ENCODE measurements at regions not wholly inside any gene's neighbourhood (a gene's known extent, or its start where the extent isn't known, plus 50 kb on each side); places are given as distances from the start of the nearest gene placed in this dataset.

DNA sequence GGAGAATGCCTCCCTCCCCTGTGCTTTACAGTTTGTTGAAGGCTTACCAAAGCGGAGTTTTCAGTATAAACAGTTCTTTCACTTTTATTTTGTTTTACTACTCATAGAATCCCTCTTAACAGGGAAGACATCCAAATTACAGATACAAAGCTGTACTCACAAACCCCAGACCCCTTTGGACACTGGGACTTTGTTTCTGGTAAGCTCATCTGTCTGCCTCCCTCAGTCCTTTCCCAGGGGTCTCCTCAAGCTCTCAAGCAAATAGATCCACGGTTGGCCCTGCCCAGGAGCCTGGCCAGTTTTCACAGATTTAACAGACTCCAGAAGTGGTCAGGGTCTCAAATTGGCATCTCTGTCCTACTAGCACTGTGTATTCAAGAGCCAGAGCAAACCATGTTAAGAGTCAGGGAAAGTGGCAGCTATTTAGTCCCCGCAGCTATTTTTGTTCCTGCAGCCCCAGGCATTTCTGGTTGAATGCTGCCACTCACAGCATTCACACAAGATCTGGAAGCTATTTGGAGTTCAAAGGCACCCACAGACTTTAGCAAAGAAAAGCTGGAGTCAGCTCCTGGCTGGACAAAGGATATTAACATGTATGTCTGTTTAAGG lies 54.2 kb downstream of the TMEM100 start:
- intact Hi-C loops (cut with DNase I) = no loop called here
- H3K27ac ChIP-seq (ENCODE audit: low read length) = no peak overlapping the region
- peak in 1 of 2 donors; percentile 42 for ATAC-seq
- no peak overlapping the region for H3K4me3 ChIP-seq (ENCODE audit: low read length)
- 59% methylated on average over 3 of the region's 3 CpGs for WGBS
- DNase-seq = no peak
- H3K27me3 ChIP-seq (ENCODE audit: control insufficient read depth, insufficient read depth) = no peaks in the 10 kb centered on the region
- H3K4me1 ChIP-seq (ENCODE audit: control insufficient read depth, insufficient read depth, low read length) = peaks cover 3% of the 10 kb centered on the region
- H3K9me3 ChIP-seq (ENCODE audit: control insufficient read depth, low read length) = no peaks in the 10 kb centered on the region

DNA sequence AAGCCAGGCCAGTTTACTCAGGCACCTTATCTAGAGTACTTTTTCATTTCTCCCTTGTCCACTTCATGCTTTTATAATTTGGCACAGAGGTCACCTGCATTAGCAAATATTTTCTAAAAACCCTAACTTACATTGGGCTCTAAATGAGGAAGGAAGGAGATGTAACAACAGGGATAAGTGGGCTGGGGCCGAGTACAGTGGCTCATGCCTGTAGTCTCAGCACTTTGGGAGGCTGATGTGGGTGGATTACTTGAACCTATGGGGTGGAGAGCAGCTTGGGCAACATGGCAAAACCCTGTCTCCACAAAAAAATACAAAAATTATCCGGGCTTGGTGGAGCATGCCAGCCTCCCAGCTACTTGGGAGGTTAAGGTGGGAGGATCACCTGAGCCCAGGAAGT lies 55.9 kb downstream of the TMEM100 start:
- Histone ChIP-seq H3K4me3 (ENCODE audit: low read length) (no peak overlapping the region), H3K9me3 (ENCODE audit: control insufficient read depth, low read length) (no peaks in the 10 kb centered on the region), H3K4me1 (ENCODE audit: control insufficient read depth, insufficient read depth, low read length) (peaks cover 3% of the 10 kb centered on the region), H3K27ac (ENCODE audit: low read length) (no peak overlapping the region), H3K27me3 (ENCODE audit: control insufficient read depth, insufficient read depth) (no peaks in the 10 kb centered on the region)
- ATAC-seq = no peak
- no peak for DNase-seq
- intact Hi-C loops (cut with DNase I) = no loop called here
- WGBS = 66% methylated on average over 2 of the region's 2 CpGs

DNA sequence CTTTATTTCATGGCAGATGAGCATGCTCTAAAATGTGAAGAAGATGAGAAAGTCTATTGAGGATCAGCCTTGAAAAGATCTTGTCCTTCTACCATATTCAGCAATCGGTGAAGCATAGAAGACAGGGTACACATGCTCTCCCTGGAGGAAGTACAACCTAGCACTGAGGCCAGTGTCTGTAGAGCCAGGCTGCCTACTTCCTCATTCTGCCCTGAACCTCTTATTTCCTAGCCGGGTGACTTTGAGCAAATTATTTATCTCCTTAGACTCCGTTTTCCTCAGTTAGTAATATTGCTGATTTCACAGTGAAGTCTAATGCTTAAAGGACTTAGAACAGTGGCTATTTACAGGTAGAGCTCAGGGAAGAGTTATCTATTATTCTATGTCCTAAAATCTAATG lies 58.4 kb downstream of the TMEM100 start:
- Histone ChIP-seq H3K9me3 (ENCODE audit: control insufficient read depth, low read length) (no peaks in the 10 kb centered on the region), H3K27me3 (ENCODE audit: control insufficient read depth, insufficient read depth) (no peaks in the 10 kb centered on the region), H3K4me1 (ENCODE audit: control insufficient read depth, insufficient read depth, low read length) (peaks cover 3% of the 10 kb centered on the region), H3K4me3 (ENCODE audit: low read length) (no peak overlapping the region), H3K27ac (ENCODE audit: low read length) (no peak overlapping the region)
- intact Hi-C loops (cut with DNase I) = no loop called here
- 72% methylated on average over 3 of the region's 3 CpGs for WGBS
- DNase-seq (no peak), ATAC-seq (no peak)

DNA sequence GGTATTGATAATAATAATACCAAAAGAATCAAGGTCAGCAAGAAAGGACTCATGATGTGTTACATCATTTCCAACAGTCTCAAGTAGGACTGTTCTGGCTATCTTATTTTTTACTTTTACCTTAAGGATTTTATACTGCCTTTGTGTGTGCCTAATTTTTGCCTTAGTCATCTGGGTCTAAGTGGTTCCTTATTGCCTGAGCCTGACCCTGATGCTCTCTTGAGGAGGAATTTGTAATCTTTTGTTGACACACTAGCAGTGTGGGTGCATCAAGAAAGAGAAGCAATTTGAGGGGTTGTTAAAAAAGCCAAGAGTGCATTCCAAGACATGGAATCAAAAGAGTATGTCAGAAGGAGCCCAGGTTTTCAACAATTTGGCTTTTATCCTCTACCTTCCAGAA lies 59.3 kb downstream of the TMEM100 start:
- Histone ChIP-seq H3K27ac (ENCODE audit: low read length) (no peak overlapping the region), H3K4me1 (ENCODE audit: control insufficient read depth, insufficient read depth, low read length) (peaks cover 1% of the 10 kb centered on the region), H3K27me3 (ENCODE audit: control insufficient read depth, insufficient read depth) (no peaks in the 10 kb centered on the region), H3K4me3 (ENCODE audit: low read length) (no peak overlapping the region), H3K9me3 (ENCODE audit: control insufficient read depth, low read length) (no peaks in the 10 kb centered on the region)
- intact Hi-C loops (cut with DNase I) = no loop called here
- ATAC-seq (no peak), DNase-seq (no peak)

DNA sequence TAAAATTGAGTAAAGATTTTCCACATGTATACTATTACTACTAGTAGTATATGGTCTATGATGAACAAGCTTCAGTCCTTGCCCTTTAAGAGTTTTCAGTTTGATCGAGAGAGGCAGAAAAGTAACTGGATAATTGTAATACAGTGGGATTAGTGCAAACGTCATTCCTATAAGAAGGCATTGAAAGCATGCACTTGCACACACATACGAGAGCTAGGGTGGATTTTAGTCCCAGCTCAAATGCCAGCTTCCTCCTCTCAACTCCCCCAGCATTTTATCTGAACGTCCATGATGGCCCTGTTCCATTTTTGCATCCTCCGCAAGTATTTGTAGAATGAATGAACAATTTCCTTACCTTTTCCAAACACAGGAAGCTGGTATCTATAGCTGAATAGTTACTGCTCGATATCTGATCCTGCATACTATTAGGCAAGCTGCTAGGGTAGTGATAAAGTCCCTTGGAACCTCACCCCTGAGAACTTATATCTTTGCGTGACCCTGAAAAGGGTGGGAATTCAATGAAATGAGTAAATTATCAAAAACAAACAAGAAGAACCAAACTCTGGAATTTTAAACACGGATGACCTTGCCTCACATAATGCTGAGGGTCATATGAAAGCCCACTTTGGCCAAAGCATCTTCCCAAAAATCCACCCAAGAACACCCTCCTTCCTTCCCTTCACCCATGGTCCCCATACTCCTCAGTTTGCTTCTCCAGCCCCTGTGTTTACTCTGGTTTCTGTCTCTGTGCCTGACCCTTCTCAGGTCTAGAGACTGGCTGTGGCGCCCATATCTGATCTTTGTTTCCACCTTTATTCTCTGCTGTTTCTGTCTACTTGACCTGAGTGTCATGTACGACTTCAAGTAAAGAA lies 60.5 kb downstream of the TMEM100 start:
- H3K4me3 ChIP-seq (ENCODE audit: low read length) = no peak overlapping the region
- WGBS = 57% methylated on average over 10 of the region's 10 CpGs
- no peaks in the 10 kb centered on the region for H3K9me3 ChIP-seq (ENCODE audit: control insufficient read depth, low read length)
- peak in 1 of 2 donors; percentile 32 for ATAC-seq
- no peak for DNase-seq
- H3K27ac ChIP-seq (ENCODE audit: low read length) = no peak overlapping the region
- no peaks in the 10 kb centered on the region for H3K27me3 ChIP-seq (ENCODE audit: control insufficient read depth, insufficient read depth)
- intact Hi-C loops (cut with DNase I) = no loop called here
- no peaks in the 10 kb centered on the region for H3K4me1 ChIP-seq (ENCODE audit: control insufficient read depth, insufficient read depth, low read length)

DNA sequence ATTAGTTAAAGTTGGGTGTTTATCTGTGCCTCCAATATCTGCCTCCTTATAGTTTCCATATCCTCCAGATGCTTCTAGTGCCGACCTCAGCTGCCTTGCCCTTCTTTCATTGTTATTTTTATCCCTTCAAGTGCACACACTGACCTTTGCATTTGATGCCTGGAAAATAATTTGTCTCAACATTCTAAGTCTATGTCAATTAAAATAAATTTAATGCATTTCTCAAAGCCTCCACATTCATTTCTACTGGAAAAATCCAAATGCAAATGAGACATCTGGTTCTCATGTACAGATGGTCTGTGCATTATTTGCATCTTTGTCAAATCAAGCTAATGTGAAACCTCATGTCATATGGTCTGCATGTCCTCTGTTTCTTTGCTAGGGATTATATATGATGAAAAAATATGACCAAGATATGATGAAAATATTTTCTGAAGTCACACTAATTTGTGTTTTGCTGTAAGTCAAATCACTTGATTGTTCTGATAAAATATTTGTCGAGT lies 61.4 kb downstream of the TMEM100 start:
- Histone ChIP-seq H3K9me3 (ENCODE audit: control insufficient read depth, low read length) (no peaks in the 10 kb centered on the region), H3K27ac (ENCODE audit: low read length) (no peak overlapping the region), H3K4me1 (ENCODE audit: control insufficient read depth, insufficient read depth, low read length) (no peaks in the 10 kb centered on the region), H3K27me3 (ENCODE audit: control insufficient read depth, insufficient read depth) (no peaks in the 10 kb centered on the region), H3K4me3 (ENCODE audit: low read length) (no peak overlapping the region)
- no peak for ATAC-seq
- intact Hi-C loops (cut with DNase I) = no loop called here
- WGBS = 55% methylated on average over 2 of the region's 2 CpGs
- DNase-seq = no peak

DNA sequence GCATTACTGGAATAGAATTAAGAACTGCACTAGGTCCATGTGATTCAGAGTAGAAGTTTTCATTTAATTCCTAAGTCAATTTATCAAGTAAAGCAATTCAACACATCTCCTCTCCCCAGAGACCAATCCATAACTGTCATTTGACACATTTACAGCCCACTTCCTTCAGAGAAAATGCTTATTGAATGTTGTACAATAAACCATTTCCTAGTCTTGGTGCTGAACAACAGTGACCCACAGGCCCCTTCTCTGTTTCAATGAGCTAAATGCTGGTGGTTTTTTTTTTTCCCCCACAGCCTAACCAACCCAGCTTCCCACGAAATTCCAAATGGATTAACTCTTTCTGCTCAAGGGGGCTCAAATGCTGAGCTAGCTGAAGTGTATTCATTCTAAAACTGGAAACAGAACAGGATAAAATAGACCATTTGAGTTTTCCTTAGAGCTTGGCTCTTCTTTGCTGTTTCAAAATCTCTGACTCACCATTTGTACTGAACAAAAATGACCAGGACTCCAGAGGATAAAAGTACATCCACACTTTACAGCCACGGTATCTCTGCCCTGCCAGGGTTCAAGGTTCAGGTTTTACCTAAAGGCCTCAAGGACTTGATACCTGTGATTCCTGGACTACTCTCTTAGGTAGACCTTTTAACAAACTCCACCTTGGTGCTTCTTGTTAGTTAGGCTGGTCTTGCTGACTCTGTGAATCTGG lies 62.3 kb downstream of the TMEM100 start:
- no peak overlapping the region for H3K27ac ChIP-seq (ENCODE audit: low read length)
- intact Hi-C loops (cut with DNase I) = no loop called here
- ATAC-seq = peak; percentile 50 to 68
- no peaks in the 10 kb centered on the region for H3K27me3 ChIP-seq (ENCODE audit: control insufficient read depth, insufficient read depth)
- H3K4me3 ChIP-seq (ENCODE audit: low read length) = no peak overlapping the region
- H3K4me1 ChIP-seq (ENCODE audit: control insufficient read depth, insufficient read depth, low read length) = no peaks in the 10 kb centered on the region
- no peak for DNase-seq
- 25% methylated on average over 2 of the region's 2 CpGs for WGBS
- H3K9me3 ChIP-seq (ENCODE audit: control insufficient read depth, low read length) = no peaks in the 10 kb centered on the region

DNA sequence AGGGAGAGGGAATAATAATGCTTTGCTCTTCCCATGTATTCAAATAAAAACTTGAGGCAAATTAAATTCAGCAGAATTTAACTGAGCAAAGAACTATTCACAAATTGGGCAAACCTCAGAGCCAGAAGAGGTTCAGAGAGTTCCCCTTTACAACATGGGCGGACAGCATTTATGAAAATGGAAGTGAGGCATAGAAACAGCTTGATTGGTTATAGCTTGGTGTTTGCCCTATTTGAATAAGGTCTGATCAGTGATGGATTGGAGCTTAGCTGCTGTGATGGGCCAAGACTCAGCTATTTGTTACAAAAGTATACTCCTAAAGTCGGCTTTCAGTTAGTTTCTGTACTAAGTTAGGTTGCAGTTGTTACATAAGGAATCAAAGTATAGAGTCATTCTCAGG lies 63.0 kb downstream of the TMEM100 start:
- H3K27ac ChIP-seq (ENCODE audit: low read length) = no peak overlapping the region
- H3K9me3 ChIP-seq (ENCODE audit: control insufficient read depth, low read length) = no peaks in the 10 kb centered on the region
- H3K27me3 ChIP-seq (ENCODE audit: control insufficient read depth, insufficient read depth) = no peaks in the 10 kb centered on the region
- DNase-seq (no peak), ATAC-seq (no peak)
- H3K4me3 ChIP-seq (ENCODE audit: low read length) = no peak overlapping the region
- H3K4me1 ChIP-seq (ENCODE audit: control insufficient read depth, insufficient read depth, low read length) = no peaks in the 10 kb centered on the region
- intact Hi-C loops (cut with DNase I) = no loop called here
- 89% methylated on average over 2 of the region's 2 CpGs for WGBS

DNA sequence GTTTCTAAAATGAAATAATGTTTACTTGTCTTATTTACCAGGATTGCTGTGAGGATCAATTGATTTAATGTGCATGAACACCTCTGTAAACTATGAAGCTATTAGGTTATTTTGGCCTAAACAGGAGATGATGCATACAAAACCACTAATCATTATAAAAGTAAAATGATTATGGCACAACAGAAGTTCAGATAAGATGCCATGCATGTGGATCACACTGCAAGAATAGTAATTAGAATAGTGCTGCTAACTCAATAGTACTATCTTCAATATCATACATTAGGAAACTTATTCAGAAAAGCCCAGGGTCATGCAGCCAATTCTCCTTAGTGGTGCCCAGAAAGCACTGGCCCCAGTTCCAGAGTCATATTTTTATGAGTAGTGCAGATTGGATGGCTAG lies 66.9 kb downstream of the TMEM100 start:
- intact Hi-C loops (cut with DNase I) = no loop called here
- ATAC-seq = no peak
- Histone ChIP-seq H3K27me3 (ENCODE audit: control insufficient read depth, insufficient read depth) (no peaks in the 10 kb centered on the region), H3K9me3 (ENCODE audit: control insufficient read depth, low read length) (no peaks in the 10 kb centered on the region), H3K4me1 (ENCODE audit: control insufficient read depth, insufficient read depth, low read length) (no peaks in the 10 kb centered on the region), H3K27ac (ENCODE audit: low read length) (no peak overlapping the region), H3K4me3 (ENCODE audit: low read length) (no peak overlapping the region)
- DNase-seq = no peak

DNA sequence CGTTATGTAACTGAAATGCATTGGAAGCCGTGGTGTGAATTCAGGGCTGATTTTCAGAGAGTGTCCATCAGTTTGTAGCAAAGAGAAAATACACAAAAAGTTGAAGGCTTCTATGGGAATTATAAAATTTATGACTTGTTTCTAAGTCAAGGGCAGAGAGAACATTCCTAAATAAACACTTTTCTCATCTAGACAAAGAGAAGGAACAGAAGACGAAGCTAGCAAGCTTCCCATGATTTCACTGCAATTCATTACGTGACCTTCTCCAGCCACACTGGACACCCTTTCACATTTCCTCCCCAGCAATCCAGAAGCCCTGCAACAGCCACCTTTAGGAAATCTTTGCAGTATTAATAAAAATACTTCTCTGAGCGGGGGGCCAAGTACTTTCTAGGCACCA lies 67.8 kb downstream of the TMEM100 start:
- DNase-seq = no peak
- intact Hi-C loops (cut with DNase I) = no loop called here
- WGBS = 59% methylated on average over 5 of the region's 5 CpGs
- no peak overlapping the region for H3K4me3 ChIP-seq (ENCODE audit: low read length)
- H3K4me1 ChIP-seq (ENCODE audit: control insufficient read depth, insufficient read depth, low read length) = no peaks in the 10 kb centered on the region
- no peak overlapping the region for H3K27ac ChIP-seq (ENCODE audit: low read length)
- H3K9me3 ChIP-seq (ENCODE audit: control insufficient read depth, low read length) = no peaks in the 10 kb centered on the region
- no peak for ATAC-seq
- no peaks in the 10 kb centered on the region for H3K27me3 ChIP-seq (ENCODE audit: control insufficient read depth, insufficient read depth)

DNA sequence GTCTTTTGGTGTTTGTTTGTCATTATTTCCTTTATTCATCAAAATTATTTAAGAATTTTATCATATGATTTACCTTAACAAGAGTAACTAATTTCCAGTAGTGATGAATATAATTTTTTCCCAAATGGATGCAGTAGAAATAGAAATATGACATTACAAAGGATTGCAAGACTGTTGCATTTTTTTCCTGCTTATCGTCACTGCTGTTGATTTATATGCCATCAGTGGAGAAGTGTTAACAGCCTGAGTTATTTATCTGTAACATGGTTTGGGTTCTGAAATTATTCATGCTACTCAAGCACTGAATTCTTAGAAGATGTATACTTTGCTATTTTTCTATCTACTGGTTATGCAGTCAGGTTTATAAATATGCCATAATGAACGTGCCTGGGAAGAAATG lies 68.6 kb downstream of the TMEM100 start:
- Histone ChIP-seq H3K27ac (ENCODE audit: low read length) (no peak overlapping the region), H3K4me1 (ENCODE audit: control insufficient read depth, insufficient read depth, low read length) (no peaks in the 10 kb centered on the region), H3K4me3 (ENCODE audit: low read length) (no peak overlapping the region), H3K27me3 (ENCODE audit: control insufficient read depth, insufficient read depth) (no peaks in the 10 kb centered on the region), H3K9me3 (ENCODE audit: control insufficient read depth, low read length) (no peaks in the 10 kb centered on the region)
- no peak for DNase-seq
- no peak for ATAC-seq
- WGBS = 43% methylated on average over 2 of the region's 2 CpGs
- intact Hi-C loops (cut with DNase I) = no loop called here
